NOMO-1 (cell line): ENCODE measurements at regions not wholly inside any gene's neighbourhood (a gene's known extent, or its start where the extent isn't known, plus 50 kb on each side); places are given as distances from the start of the nearest gene placed in this dataset.

Experiments used
- DNase-seq, 2 experiments: peaks; one replicate each; lab custom pipeline; 2025; ENCODE audit not compliant: unreplicated experiment in 2 of 2; lab: John Stamatoyannopoulos, UW

DNA sequence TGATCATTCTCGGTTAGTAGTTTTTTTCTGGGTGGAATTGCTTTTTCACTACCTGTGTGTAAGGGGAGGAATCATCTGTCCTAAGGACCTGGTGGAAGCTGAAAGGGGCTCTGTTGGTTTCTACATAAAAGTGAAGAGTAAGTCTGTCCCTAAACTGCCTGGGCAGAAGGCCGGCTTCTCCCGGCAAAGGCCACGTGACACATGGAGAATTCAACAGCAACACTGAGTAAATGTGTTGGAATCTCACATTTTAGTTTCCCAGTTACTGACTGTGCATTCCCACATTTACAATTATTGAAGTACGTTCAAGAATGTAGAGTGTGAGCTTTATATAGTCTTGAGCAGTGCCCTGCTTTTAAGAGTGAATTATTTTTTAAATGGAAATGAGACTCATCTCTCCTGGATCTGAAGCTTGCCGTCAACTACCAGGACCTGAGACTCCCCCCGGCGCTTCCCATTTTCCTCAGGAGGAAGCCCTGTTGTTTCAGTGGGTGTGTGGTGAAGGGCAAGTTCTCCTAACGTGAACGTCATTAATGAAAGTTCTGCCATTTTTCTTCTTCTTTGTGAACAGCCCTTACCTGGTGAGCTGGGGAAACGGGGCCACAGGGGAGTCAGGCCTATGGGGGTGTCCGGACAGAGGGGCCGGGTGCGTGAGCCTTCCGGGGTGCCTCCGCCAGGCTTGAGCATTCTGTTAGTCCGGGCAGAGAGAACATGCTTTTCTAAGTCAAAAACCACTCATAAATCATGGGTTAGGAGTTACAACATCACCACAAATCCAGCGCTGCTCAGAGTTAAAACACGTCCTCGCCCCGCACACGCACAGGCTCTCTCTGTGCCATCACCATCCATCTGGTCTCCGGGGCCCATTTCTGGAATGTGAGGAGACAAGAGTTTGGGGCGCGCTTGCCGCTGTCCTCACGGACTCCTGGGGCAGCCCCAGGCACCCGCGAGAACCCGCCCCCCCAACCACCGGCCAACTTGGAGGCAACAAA, 56.6 kb upstream of the SMOC2 start:
- DNase-seq: no peak

DNA sequence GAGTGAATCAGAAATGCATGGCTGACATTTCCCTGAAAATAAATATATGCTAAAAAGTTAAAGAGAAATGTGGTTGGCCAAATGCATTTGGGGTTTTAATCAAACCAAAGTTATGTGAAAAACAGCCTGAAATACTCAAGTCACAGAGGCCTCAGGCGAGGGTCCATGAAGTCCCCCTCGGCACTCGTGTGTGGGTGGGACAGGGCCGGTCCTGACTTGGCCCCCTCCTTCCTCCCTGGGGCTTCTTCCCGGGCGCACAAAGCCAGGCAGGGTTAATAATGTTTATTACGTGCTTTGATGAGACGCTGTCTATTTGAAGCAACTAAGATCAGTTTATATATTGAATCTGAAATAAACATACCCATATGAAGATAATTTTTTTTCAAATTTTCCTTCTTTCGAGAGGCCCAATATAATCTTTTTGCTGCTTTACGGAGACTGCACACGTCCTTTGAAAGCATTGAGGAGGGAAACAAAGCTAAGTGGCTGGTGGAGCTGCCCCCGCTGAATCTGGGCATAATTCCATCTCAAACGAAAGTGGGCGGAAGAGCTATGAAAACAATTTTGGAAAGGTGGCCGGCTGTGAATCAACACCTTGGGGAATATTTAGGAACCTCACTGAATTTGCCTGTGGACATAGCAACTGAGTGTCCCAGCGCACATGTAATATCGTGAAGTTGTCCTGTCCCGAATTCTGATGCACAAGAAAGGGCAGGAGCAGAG, 55.8 kb upstream of the SMOC2 start:
- DNase-seq: no peak

DNA sequence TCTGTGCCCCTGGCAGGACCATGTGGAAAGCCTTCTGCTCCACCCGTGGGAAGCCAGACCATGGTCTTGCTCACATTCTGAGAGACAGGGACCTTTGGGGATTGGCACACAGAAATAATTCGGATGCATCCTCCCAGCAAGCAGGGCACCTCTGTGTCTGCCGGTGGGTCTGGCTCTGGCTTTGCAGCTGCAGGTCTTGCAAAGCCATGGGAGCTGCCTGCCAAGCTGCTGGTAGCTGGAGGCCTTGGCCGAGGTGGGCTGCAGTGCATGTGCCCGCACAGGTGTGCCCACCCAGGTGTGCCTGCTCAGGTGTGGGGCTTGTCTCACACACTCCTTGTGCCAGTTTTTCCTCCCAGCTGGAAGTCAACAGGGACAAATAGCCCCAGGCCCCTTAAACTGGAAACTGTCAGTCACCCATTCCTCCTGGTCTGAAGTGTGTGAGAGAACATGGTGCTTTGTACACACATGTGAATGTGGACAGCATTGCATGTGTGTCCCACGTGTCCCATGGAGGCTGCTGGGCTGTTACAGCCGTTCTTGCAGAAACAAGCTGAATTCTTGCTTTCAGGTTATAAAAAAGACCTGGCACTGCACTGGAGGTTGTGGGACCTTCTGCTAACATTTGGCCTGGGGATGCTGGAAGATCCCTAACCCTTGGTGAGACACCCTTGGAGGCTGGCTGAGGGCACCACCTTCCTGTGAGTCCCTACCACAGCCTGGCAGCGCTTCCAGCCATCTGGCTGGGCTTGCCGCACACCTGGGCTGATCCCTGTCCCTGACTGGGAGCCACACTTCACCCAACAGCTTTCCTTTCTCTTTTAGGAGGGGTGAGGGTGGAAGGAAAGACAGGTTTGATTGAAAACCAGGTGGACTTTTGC, 54.9 kb upstream of the SMOC2 start:
- DNase-seq: no peak

DNA sequence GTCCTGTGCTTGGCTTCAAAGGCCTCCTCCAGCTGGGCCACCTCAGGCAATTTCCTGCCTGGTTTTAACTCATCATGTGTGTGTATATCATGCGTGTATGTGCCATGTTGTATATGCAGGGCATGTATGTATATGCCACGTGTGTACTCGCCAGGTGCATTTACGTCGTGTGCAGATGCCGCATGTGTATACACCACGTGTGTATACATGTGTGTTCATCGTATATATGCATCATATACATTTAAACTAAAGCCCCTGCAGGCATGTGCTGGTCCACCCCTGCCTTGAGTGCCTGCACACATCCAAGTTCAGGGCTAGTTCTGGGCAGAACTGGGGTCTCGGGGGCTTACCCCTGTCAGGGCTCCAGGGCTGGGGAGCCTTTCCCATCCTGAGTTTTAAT, 54.0 kb upstream of the SMOC2 start:
- DNase-seq: no peak

DNA sequence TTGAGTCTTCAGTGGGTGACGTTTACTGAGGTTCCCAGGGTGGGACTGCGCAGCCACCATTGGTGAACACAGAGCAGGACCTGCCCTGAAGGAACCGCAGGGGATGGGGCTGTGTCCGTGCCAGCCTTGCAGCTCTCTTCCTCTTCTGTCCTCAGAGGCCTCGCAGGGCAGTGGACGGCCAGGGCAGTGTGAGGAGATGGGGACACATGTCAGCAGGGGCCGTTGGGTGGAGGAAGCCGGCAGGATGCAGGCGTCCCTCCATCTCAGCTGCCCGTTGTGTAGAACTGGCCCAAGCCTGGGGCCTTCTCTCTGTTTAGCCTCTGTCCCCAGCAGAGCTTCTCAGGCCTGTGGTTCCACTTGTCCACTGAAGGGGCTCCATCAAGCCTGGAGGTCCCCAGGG, 53.6 kb upstream of the SMOC2 start:
- DNase-seq: no peak

DNA sequence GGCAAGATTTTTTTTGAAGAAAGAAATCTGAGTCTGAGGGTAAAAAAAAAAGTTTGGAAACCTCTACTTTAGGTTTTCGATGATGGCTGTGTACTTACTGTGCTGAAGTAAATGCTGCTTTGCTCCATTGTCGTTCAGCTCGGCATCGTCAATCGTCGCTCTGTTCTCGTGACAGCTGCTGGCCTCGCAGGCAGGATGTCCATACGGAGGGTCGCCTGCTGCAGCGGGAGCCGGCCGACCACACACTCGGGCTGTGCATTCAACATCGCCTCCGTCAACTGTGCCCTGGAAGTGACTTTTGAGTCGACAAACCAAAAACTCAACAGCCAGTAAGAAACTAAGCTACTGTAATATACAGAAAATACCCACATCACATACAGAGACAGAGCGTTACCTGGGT, 53.1 kb upstream of the SMOC2 start:
- no peak for DNase-seq

DNA sequence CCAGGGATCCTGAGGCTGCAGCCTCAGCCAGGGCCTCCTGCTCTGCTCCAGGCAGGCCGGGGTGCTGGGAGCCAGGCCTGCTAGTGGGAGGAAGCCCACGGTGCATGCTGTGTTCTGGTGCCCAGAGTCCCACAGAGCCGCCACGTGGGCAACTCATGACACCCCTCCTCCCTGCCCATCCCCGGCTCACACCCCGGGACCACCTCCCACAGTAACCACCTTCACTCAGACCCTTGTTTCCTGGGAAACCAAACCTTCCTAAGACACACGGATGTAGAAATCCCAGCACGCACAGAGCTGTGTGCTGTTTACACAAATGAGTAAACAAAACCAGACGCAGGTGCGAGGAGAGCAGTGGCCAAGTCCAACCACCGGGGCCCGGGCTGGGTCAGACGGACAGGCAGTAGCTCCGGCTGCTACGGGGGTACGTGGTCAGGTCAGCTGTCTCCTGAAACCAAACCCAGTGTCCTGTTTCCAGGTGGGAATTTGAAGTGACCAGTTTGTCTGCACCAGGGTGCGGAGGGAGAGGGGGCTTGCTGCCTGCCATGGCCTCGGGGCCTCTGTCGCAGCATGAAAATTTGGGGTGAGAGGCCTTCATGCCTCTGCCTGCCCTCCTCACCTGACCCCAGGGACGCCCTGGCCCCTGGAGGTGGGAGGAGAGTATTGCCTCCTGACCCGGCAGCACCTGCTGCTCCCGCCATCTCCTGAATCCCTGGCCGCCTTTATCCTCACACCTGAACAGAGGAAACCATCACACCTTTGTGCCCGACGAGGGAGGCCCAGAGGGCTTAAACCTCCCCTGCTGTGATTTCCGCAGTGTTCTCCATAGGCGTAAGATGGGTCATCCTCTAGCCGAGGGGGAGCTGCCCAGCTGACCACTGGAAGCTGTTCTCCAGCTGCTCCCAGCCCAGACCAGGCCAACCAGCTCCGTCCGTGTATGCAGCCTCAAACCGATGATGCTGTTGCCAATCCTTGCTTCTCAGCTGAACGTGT, 52.0 kb upstream of the SMOC2 start:
- DNase-seq: no peak

DNA sequence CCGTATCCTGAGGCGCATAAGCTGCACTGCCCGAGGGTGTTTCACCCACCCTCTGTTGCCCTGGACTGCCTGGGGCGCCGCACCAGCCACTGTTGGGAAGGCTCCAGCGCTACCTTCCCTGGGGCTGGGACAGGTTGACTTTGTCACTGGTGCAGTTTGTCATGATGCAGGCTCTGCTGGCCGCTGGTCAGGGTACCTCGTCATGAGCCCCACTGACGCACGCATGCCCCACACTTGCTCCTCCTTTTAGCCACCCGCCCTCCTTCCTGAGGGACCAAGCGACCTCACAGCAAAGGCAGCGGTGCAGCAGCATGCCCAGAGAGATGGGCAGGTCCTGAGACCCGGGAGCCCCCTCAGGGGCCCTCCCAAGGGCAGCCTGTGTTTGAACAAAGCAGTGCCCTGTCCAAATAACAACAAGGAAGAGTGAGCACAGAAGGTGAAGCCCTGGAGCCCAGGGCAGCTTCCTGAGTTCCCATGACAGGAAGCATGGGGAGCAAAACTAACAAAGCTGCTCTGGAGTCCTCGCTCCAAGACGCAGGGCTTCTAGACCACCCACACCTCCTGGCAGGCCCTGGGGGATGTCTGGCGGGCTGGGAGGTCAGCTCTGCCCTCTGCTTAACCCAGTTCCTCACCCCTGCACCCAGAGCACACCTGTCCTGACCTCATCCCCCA, 50.1 kb upstream of the SMOC2 start:
- no peak for DNase-seq
